Stimulated activated CD4-positive, alpha-beta T cell treated with anti-CD3 and anti-CD28 coated beads, Interleukin-1b, Interleukin-23, amount 100 ng/mL, for 1 hour (primary cell): ENCODE measurements at regions not wholly inside any gene's neighbourhood (a gene's known extent, or its start where the extent isn't known, plus 50 kb on each side); places are given as distances from the start of the nearest gene placed in this dataset.
"Not testable (repeated sequence)": the region's sequence is repeated elsewhere in the genome, so short reads cannot be mapped to it uniquely, and the experiment has no call there.

Source experiments
- DNase-seq, 2 donors: peaks; one replicate each; pipeline ENCODE4 v3.0.0-alpha.2; 2020; ENCODE audit warnings: low read depth in 2 of 2

DNA sequence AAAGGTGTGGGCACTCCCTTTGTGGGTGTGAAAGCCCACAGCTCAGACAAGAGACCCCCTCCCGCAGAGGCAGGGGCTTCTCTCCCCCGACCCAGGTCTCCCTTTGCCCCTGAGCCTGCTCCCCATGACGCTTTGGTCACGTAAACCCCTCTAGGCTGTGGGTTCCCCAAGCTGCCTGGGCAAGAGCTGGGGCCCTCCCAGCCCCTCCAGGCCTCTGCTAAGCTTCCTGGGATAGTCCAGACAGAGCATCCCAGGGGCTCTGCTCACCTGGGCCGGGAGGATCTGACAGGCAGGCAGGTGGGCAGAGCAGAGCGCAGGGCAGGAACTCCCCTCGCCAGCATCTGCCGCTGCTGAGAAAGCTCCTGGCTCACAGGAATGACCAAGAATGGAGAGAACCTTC, 177.3 kb downstream of the BANP start:
- no peak for DNase-seq

DNA sequence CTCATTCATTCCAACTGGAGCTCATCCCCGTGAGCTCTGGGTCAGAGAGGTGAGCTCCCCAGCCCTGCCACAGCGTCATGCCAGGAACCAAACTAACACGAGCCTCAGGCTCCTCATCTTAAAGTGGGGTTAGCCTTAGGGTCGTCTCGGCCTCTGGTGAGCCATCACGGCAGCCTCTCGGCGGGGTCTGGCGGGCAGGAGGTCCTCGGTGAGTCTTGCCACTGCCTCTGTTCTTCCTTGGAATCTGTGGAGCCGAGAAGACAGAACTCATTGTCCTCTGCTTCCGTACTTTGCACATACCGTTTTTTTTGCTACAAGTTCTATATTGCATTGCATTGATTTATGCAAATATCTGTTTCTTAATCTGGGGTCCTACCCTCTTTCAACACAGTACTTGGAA, 177.9 kb downstream of the BANP start:
- DNase-seq = not testable (repeated sequence)

DNA sequence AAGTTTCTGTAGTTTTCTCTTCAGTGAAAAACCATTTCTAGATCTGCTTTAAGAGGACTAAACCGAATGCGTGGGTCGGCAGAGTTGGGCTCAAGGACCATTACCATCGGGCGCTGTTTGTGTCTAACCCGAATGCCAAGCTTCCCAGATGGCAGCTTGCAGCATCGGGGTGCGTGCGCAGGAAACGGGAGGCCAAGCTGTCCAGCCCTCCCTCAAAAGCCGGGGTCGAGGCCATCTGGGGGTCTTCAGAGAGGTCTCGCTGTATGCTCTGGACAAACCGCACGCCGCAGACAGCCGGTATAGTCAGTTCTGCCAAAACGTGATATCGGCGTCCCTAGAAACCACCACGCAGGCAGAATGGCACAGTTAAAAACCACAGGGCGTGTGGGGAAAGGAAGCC, 178.8 kb downstream of the BANP start:
- no peak for DNase-seq

DNA sequence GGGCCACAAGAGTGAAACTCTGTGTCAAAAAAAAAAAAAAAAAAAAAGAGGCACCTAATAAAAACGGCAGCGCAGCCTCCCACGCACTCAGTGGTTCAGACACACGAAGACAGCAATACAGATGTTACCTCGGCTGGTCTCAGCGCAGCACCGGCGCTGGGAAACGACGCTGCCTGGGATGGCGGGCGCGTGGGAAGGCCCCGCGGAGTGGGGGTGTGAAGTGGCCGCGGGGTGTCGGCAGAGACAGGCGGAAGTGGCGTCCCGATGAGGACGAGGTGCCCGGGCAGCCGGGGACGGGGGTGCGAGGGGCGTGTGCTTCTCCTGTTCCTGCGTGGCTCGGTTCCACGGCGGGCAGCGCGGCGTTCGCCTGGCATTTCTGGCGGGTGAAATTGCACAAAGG, 179.4 kb downstream of the BANP start:
- no peak for DNase-seq

GRCh38 chr16:88131256-88131655, 180.0 kb downstream of the BANP start:
- no peak for DNase-seq

DNA sequence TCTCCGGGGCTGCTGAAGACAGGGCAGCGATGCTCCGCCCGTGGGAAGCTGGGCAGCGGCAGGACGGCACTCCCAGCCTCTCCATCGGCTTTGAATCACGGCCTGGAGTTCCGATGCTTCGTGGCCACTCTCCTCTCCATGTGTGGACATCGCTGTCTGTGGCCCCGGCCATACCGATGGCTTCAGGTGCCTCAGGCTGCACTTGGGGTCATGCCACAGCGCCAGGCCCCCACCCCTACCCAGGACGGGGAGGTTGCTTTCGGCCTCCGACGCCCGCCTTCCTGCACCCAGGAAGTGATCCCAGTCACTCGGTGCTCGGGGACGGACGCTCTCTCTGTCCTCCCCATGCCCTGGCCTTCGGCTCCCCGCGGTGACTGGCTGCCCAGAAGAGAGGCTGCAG, 180.7 kb downstream of the BANP start:
- no peak for DNase-seq

- no peak for DNase-seq
Observed at GRCh38 chr16:88132836-88133506, 181.7 kb downstream of the BANP start.

DNA sequence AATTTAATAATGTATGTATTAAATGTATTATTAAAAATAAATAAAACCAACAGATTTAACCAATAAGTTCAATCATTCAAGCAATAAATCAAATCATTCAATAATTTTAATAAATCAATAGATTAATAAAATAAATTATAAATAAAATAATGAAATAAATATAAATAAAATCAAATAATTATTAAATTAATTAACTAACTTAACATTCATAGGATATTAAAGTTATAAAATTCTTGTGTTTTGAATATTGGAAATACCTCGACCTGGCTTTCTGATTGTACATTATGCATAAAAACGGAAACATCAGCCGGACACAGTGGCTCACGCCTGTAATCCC, 182.2 kb downstream of the BANP start:
- DNase-seq = no peak

- not testable (repeated sequence) for DNase-seq
Observed at GRCh38 chr16:88134172-88134898, 183.1 kb downstream of the BANP start.

- DNase-seq = not testable (repeated sequence)
Observed at GRCh38 chr16:88134899-88135682, 183.9 kb downstream of the BANP start.

DNA sequence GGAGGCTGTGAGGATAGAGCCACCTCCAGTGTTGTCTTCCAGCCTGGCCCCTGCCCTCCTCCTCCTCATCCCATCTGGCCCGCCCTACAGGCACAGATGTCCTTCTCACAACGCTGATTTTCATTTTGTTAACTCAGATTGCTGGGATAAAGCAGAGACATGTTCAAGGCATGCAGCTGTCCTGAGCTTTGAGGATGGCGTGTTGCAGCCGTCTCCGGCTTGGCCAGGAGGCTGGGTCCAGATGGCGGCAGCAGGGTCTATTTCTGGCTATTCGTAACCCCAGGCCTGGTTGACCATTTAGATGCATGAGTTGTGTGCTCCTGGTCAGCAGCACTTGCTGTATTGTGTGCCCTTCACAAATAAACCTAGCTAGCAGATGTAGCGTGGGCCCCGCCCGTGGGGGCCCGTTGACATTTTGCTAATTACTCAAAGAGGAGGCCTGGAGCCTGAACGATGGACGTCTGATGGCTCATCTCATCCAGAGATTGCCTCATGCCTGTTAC, 185.0 kb downstream of the BANP start:
- not testable (repeated sequence) for DNase-seq

GRCh38 chr16:88136939-88137338, 185.7 kb downstream of the BANP start:
- not testable (repeated sequence) for DNase-seq

GRCh38 chr16:88139141-88139540, 187.9 kb downstream of the BANP start:
- not testable (repeated sequence) for DNase-seq

- DNase-seq = not testable (repeated sequence)
Observed at GRCh38 chr16:88140195-88140594, 189.0 kb downstream of the BANP start.

DNA sequence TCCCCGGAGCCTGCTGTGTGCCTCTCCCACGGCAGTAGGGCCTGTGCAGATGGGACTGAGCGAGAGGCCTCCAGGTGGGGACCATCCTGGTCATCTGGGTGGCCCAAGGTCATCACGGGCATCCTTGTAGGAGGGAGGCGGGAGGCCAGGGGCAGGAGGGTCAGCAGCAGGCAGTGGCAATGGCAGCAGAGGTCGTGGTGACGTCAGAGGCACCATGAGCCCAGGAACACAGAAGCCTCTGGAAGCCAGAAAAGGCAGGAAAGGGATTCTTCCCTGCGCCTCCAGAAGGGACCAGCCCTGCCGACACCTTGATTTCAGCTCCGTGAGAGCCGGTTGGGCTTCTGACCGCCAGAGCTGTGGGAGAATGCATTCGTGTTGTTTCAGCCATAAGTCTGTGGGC, 190.3 kb downstream of the BANP start:
- no peak for DNase-seq

- not testable (repeated sequence) for DNase-seq
Observed at GRCh38 chr16:88142056-88142935, 191.1 kb downstream of the BANP start.

GRCh38 chr16:88143122-88144027, 192.1 kb downstream of the BANP start:
- not testable (repeated sequence) for DNase-seq

- DNase-seq = no peak
Observed at GRCh38 chr16:88144028-88144511, 192.8 kb downstream of the BANP start.

- not testable (repeated sequence) for DNase-seq
Observed at GRCh38 chr16:88145376-88145775, 194.1 kb downstream of the BANP start.

- not testable (repeated sequence) for DNase-seq
Observed at GRCh38 chr16:88145824-88146405, 194.7 kb downstream of the BANP start.
